Nephron progenitor cell (in vitro differentiated cells): ENCODE measurements at regions not wholly inside any gene's neighbourhood (a gene's known extent, or its start where the extent isn't known, plus 50 kb on each side); places are given as distances from the start of the nearest gene placed in this dataset.

Source experiments
- DNase-seq: peaks from one replicate; pipeline ENCODE4 v3.0.0; 2021
- H3K27ac Mint-ChIP-seq: 2 replicates; pipeline ENCODE4 v1.8.0; 2021; ENCODE audit warnings: mild to moderate bottlenecking, moderate library complexity, mixed read lengths
- H3K27me3 Mint-ChIP-seq: 2 replicates; pipeline ENCODE4 v1.8.0; 2021; ENCODE audit warnings: mild to moderate bottlenecking, low read depth, mixed read lengths; ENCODE audit not compliant: poor library complexity
- H3K36me3 Mint-ChIP-seq: 2 replicates; pipeline ENCODE4 v1.8.0; 2021; ENCODE audit warnings: low read depth, mixed read lengths
- H3K4me1 Mint-ChIP-seq: 2 replicates; pipeline ENCODE4 v1.8.0; 2021; ENCODE audit warnings: mixed read lengths
- H3K4me3 Mint-ChIP-seq: 2 replicates; pipeline ENCODE4 v1.8.0; 2021; ENCODE audit warnings: mild to moderate bottlenecking, moderate library complexity, mixed read lengths
- H3K9me3 Mint-ChIP-seq: 2 replicates; pipeline ENCODE4 v1.8.0; 2021; ENCODE audit warnings: mild to moderate bottlenecking, moderate library complexity, mixed read lengths
- CTCF ChIP-seq: fragments of 200-600 bp; sonication (generic); IDR thresholded peaks from 2 replicates; pipeline ENCODE4 v1.5.0; 2021; ENCODE audit warnings: antibody characterized with exemption

- no peak for TF ChIP-seq CTCF
- H3K27ac Mint-ChIP-seq: no peak overlapping the region
- no peak for DNase-seq
- peaks cover 13% of the 10 kb centered on the region for H3K4me1 Mint-ChIP-seq
- H3K36me3 Mint-ChIP-seq: no peaks in the 10 kb centered on the region
- no peak overlapping the region for H3K4me3 Mint-ChIP-seq
- H3K27me3 Mint-ChIP-seq: peaks cover 3% of the 10 kb centered on the region
- H3K9me3 Mint-ChIP-seq: no peaks in the 10 kb centered on the region
These were observed 250.5 kb upstream of the RORA start for GRCh38 chr15:61479613-61480012.

GRCh38 chr15:61476741-61477140, 247.6 kb upstream of the RORA start:
- Mint-ChIP-seq H3K4me3 (no peak overlapping the region), H3K27ac (no peak overlapping the region), H3K4me1 (peaks cover 13% of the 10 kb centered on the region), H3K9me3 (no peaks in the 10 kb centered on the region), H3K36me3 (no peaks in the 10 kb centered on the region), H3K27me3 (peaks cover 7% of the 10 kb centered on the region)
- DNase-seq: no peak
- TF ChIP-seq CTCF: no peak

- no peak for DNase-seq
- no peaks in the 10 kb centered on the region for H3K9me3 Mint-ChIP-seq
- peak overlapping the region; percentile 54 for H3K27ac Mint-ChIP-seq
These were observed 245.7 kb upstream of the RORA start for GRCh38 chr15:61474796-61475195.

GRCh38 chr15:61467823-61468222, 238.7 kb upstream of the RORA start:
- Mint-ChIP-seq H3K4me1 (no peaks in the 10 kb centered on the region), H3K27me3 (no peaks in the 10 kb centered on the region), H3K27ac (no peak overlapping the region), H3K36me3 (no peaks in the 10 kb centered on the region), H3K9me3 (no peaks in the 10 kb centered on the region), H3K4me3 (no peak overlapping the region)
- no peak for TF ChIP-seq CTCF
- DNase-seq: no peak

More at GRCh38 chr15:61474796-61475195, 245.7 kb upstream of the RORA start:
- Mint-ChIP-seq H3K36me3 (no peaks in the 10 kb centered on the region), H3K27me3 (peaks cover 7% of the 10 kb centered on the region), H3K4me3 (no peak overlapping the region), H3K4me1 (no peaks in the 10 kb centered on the region)
- TF ChIP-seq CTCF: no peak

GRCh38 chr15:61459785-61460707, 230.9 kb upstream of the RORA start:
- no peak for DNase-seq
- H3K27me3 Mint-ChIP-seq: no peaks in the 10 kb centered on the region
- H3K4me3 Mint-ChIP-seq: no peak overlapping the region
- peak overlapping the region; percentile 22 for H3K27ac Mint-ChIP-seq
- H3K4me1 Mint-ChIP-seq: peaks cover 5% of the 10 kb centered on the region
- TF ChIP-seq CTCF: no peak
- no peaks in the 10 kb centered on the region for H3K9me3 Mint-ChIP-seq
- H3K36me3 Mint-ChIP-seq: no peaks in the 10 kb centered on the region
